OCI-LY1 (cell line): ENCODE measurements at regions not wholly inside any gene's neighbourhood (a gene's known extent, or its start where the extent isn't known, plus 50 kb on each side); places are given as distances from the start of the nearest gene placed in this dataset.

Experiments
- EZH2 ChIP-seq: fragments of 200-600 bp; sonication (generic), shearing (Covaris generic); IDR thresholded peaks from 2 replicates; pipeline ENCODE4 v1.8.0; 2017; ENCODE audit warnings: borderline replicate concordance, mixed run types, mild to moderate bottlenecking, antibody characterized with exemption, low read length, moderate library complexity, mixed read lengths
- TF ChIP-seq, protein P1 (sequence below): fragments of 200-600 bp; sonication (generic), shearing (Covaris generic); IDR thresholded peaks from 2 replicates; pipeline ENCODE4 v1.5.1; 2017; ENCODE audit warnings: mild to moderate bottlenecking, antibody characterized with exemption, low read length, moderate library complexity, mixed read lengths

DNA sequence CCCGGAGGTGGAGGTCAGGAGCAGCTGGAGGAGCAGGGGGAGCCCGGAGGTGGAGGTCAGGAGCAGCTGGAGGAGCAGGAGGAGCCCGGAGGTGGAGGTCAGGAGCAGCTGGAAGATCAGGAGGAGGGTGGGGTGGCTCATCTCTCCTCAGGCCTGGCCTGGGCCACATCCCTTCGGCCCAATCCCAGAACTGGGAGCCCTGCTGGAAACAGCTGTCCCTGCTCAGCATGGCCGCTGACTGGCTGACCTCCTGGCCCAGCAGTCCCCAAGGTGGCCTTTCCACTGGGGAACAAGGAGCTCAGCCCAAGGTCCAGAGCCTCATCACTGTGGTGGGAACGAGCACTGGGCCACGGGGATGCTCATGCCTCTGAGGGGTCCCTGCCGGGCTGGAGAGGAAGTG is 66.6 kb upstream of the LAPTM4A start:
- TF ChIP-seq, protein P1, sequence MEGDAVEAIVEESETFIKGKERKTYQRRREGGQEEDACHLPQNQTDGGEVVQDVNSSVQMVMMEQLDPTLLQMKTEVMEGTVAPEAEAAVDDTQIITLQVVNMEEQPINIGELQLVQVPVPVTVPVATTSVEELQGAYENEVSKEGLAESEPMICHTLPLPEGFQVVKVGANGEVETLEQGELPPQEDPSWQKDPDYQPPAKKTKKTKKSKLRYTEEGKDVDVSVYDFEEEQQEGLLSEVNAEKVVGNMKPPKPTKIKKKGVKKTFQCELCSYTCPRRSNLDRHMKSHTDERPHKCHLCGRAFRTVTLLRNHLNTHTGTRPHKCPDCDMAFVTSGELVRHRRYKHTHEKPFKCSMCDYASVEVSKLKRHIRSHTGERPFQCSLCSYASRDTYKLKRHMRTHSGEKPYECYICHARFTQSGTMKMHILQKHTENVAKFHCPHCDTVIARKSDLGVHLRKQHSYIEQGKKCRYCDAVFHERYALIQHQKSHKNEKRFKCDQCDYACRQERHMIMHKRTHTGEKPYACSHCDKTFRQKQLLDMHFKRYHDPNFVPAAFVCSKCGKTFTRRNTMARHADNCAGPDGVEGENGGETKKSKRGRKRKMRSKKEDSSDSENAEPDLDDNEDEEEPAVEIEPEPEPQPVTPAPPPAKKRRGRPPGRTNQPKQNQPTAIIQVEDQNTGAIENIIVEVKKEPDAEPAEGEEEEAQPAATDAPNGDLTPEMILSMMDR, result no peak
- no peak for TF ChIP-seq EZH2
